Fibroblast of upper back skin (primary cell): ENCODE measurements at regions not wholly inside any gene's neighbourhood (a gene's known extent, or its start where the extent isn't known, plus 50 kb on each side); places are given as distances from the start of the nearest gene placed in this dataset.
"Not testable (repeated sequence)": the region's sequence is repeated elsewhere in the genome, so short reads cannot be mapped to it uniquely, and the experiment has no call there.

ENCODE experiments used
- DNase-seq: peaks from one replicate; pipeline ENCODE4 v3.0.0-alpha.2; 2013

DNA sequence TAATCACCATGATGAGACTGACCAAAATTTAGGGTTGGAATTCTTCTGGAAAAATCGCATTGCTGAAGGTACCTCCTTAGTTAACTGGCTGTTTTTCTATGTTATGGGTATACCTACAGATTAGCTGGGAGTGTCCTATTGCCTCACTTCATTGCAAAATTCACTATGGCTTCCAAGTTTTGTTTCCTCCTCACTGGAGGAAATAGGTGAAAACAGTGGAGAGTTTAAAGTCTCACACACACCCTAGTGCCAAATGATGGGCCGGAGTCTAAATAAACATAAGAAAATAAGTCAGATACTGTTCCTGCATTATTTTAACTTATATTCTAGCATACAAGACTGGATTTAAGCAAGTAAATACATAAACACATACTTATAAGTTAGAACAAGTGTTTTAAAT is 98.2 kb downstream of the AHR start:
- DNase-seq: no peak

DNA sequence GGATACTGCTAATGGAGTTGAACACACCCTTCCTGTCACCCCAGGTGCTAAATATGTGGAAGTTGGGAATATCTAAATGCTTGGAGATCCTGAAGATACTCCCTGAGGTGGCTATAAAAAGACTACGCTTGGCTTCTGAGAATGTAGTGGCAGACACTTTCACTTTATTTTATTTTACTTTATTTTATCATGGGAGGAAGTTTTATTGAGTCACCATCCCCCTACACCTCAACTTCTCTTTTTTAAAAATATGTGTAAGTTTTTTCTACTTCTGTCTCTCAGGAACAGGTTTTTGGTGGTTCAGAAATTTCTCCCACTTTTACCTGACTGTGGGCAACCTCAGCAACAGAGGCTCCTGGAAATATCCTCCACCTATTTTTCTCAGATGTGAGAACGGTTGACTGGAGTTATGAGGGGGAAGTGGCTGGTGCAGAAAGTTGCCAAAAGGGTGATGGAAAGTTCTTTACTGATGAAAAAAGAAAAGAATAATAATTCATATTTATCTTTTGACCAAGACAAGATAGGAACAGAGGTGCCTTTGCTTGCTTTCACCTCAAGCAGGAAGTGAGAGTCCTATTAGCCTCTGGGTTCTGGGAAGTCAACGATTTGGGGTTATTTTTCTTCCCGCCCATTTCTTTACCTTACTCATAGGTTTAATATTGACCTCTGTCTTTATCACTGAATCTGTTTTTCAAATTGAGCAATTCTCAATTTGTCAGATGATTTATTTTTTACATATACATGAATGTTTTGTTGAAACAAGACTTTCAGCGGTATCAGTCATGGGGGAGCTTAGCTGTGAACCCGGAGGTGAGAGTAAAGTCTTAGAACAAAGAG is 103.6 kb downstream of the AHR start:
- no peak for DNase-seq

DNA sequence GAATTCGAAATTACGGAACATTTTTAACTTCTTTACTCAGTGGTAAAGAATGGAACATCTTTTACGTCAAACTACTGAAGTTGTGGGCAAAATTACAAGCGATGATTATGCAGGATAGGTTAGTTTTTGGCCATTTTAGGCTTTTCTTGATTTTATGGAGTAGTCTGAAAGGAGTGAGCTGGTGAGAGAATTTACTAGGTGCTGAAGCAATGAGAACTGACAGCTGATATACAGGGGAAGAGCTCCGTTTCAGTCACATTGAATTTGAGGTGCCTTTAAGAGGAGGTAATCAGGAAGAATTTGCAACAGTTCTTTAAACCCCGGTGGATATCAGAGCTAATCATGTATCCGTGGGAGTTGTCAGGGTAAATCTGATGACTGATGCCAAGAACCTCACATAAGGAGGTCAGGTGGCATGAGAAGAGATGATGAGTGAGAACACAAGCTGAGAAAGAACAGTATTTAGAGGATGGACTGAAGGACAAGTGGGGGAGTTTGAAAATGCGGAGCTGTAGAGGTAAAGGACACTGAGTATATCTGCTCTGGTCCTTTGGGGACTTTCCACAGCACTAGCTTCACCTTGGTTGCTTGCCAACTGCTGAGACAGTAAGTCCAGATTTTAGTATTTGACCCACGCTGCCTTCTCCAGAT is 104.3 kb downstream of the AHR start:
- DNase-seq: no peak

- no peak for DNase-seq
Observed at GRCh38 chr7:17404006-17404405, 105.6 kb downstream of the AHR start.

GRCh38 chr7:17405786-17406185 is 107.3 kb downstream of the AHR start:
- peak; percentile 82 for DNase-seq

- no peak for DNase-seq
Observed at GRCh38 chr7:17406738-17407137, 108.3 kb downstream of the AHR start.

DNA sequence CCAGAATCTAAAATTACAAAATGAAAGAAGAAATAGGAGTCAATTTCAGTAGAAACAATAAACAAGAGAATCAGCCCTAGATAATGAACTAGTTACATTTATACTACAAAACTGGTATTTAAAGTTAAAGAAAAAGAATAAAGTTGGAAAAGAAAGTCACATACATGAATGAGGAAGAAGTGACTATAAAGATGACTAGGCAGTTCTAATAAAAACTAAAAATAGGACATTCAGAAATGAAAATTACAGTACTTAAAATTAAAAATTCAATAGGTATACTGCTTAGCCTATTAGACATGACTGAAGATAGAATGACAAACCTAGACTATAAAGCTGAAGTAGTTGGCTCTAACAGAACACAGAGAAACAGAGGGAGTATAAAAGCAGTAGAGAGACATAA is 108.8 kb downstream of the AHR start:
- DNase-seq: no peak

DNA sequence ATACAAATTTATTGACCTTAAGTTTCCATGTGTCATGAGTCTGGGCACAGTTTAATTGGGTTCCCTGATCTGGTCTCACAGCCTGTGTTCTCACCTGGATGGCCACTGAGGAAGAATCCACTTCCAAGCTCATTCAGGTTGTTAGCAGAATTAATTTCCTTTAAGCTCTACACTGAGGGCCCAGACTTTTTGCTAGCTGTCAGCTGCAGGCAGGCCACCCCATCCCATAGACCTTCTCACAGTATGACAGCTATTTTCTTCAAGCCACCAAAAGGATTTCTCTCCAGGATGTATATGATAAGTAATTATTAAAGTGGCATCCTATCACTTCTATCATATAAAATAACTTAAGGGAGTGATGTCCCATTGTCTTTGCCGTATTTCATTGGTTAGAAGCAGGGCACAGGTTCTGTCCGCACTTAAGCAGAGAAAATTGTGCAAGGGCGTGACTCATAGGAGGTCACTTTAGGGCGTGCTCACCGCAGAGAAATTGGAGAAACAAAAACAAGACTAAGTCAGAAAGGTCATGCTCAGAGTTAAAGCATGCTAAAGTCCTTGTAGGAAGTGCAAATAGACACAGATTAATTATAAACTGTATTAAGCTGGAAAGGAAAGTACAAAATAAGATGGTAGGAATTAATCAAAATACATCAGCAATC is 109.9 kb downstream of the AHR start:
- peak; percentile 77 for DNase-seq

DNA sequence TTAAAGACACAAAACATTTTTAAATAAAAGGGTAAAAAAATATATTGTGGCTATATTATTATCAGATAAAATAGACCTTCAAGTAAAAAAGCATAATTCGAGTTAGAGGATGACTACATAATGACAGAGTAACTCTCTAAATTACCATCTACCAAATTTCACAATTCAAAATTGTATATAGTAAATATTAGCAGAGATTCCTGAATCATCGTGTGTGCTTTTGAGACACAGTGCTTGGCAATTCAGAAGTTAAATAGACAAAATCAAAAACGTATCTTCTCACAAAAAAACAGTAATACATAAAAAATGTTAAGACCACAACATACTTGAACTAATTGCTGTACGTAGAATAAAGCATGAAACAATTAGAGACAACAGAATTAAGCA is 110.4 kb downstream of the AHR start:
- DNase-seq: peak; percentile 5

- no peak for DNase-seq
Observed at GRCh38 chr7:17411922-17412321, 113.5 kb downstream of the AHR start.

- DNase-seq: no peak
Observed at GRCh38 chr7:17412883-17413282, 114.4 kb downstream of the AHR start.

- peak; percentile 13 for DNase-seq
Observed at GRCh38 chr7:17415955-17416354, 117.5 kb downstream of the AHR start.

DNA sequence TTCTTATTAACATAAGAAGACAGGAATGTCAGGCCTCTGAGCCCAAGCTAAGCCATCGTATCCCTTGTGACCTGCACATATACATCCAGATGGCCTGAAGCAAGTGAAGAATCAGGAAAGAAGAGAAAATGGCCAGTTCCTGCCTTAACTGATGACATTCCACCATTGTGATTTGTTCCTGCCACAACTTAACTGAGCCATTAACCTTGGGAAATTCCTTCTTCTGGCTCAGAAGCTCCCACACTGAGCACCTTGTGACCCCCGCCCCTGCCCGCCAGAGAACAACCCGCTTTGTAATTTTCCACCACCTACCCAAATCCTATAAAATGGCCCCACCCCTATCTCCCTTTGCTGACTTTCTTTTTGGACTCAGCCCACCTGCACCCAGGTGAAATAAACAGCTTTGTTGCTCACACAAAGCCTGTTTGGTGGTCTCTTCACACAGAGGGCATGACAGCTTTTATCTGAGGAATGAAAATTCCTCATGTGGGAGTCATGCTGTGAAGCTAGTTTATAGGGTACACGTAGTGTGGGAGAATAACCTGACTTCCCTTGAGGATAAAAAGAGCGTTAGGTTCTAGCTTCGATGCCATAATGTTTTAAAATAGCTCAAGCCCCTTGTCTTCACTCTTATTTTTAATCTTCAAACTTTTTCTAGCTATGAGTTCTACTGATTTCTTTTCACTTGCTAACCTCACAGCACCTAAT is 122.0 kb downstream of the AHR start:
- DNase-seq: not testable (repeated sequence)

DNA sequence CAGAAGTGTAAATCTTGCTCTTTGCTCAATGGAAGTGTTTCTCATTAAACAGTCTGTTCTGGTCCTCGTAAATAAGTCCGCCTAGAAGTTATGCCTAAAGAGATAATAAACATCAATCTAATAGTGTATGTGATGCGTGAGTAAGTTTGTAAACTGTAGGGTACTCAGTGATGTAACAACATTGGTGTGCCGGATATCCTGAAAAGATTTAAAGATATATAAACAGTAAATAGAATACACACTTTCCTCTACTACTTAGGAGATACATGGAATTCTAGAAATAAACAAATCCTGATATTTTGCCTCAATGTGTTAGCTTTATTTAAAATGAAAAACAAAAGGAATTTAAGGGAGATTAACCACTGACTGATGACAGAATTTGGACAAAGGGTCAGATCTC is 123.5 kb downstream of the AHR start:
- DNase-seq: no peak

GRCh38 chr7:17422966-17423365 is 124.5 kb downstream of the AHR start:
- peak; percentile 78 for DNase-seq

- no peak for DNase-seq
Observed at GRCh38 chr7:17427924-17428323, 129.5 kb downstream of the AHR start.

- no peak for DNase-seq
Observed at GRCh38 chr7:17429579-17429978, 131.1 kb downstream of the AHR start.

- no peak for DNase-seq
Observed at GRCh38 chr7:17432793-17433192, 134.3 kb downstream of the AHR start.

DNA sequence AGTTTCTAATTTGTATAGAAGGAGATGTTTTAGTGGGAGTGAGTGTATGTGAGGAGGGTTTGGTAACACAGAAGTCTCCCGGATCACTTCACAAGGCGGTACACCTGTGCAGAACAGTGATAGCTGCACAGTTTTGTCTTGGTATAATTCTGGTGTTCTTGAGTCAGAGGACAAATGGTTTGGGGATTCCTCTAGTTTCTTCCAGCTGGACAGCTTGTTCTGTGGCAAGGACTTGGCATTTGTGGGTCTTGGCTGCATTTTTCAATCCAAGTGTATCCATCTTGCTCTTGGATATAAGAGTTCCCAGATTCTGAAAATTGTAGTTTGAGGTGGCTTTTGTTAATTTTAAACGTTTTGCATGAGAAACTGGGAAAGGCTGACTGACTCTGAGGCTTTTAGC is 135.7 kb downstream of the AHR start:
- DNase-seq: no peak

GRCh38 chr7:17434841-17435692 is 136.6 kb downstream of the AHR start:
- no peak for DNase-seq

GRCh38 chr7:17436126-17436525 is 137.7 kb downstream of the AHR start:
- DNase-seq: no peak

DNA sequence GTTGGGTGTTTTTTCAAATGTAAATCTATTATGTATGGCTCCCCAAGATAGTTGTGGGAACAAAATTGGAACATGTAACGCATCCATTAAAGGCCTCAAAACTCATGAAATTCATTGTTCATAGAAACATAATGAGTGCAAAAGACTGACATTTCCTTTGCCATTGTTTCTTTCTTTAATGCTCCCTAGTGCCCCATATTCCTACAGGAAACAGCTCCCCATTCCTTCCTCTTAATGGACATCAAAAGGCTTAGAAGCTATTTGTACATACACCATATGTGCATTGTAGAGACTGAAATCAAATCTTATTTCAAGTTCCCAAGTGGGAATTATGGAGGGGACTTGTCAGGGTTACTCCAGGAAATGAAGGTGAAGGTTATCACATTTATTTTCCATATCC is 139.1 kb downstream of the AHR start:
- no peak for DNase-seq
